SK-N-SH treated with all-trans-retinoic acid at 6 μM for 48 hours (cell line): ENCODE measurements at regions not wholly inside any gene's neighbourhood (a gene's known extent, or its start where the extent isn't known, plus 50 kb on each side); places are given as distances from the start of the nearest gene placed in this dataset.

Experiments used
- ATAC-seq: fragments of 200-7000 bp; cut with Tn5 transposase; 3 replicates; pipeline ENCODE4 v1.9.1; 2020; ENCODE audit warnings: mild to moderate bottlenecking, moderate library complexity
- ARNTL ChIP-seq: fragments of 450-650 bp; formaldehyde crosslinking; IDR thresholded peaks from 2 replicates; pipeline ENCODE4 v1.5.0; 2020; ENCODE audit warnings: low read depth, mild to moderate bottlenecking, moderate library complexity, borderline replicate concordance
- BACH2 ChIP-seq: fragments of 250-450 bp; sonication (Bioruptor Pico); IDR thresholded peaks from 2 replicates; pipeline ENCODE4 v1.9.0; 2021; ENCODE audit warnings: mild to moderate bottlenecking, borderline replicate concordance
- CSDC2 ChIP-seq: fragments of 250-450 bp; sonication (Bioruptor Pico); IDR thresholded peaks from 2 replicates; pipeline ENCODE4 v1.5.0; 2020; ENCODE audit warnings: mild to moderate bottlenecking, moderate library complexity
- CSRNP3 ChIP-seq: fragments of 250-450 bp; sonication (Bioruptor Pico); IDR thresholded peaks from 2 replicates; pipeline ENCODE4 v1.5.1; 2021; ENCODE audit warnings: mild to moderate bottlenecking, moderate library complexity
- ESRRG ChIP-seq: fragments of 250-450 bp; sonication (Bioruptor Pico); IDR thresholded peaks from 2 replicates; pipeline ENCODE4 v1.6.1; 2021; ENCODE audit warnings: mild to moderate bottlenecking
- GLIS3 ChIP-seq: fragments of 250-450 bp; sonication (Bioruptor Pico); IDR thresholded peaks from 2 replicates; pipeline ENCODE4 v1.5.0; 2020; ENCODE audit warnings: mild to moderate bottlenecking, moderate library complexity
- ISL1 ChIP-seq: fragments of 250-450 bp; sonication (Bioruptor Pico); IDR thresholded peaks from 2 replicates; pipeline ENCODE4 v2.1.2; 2022; ENCODE audit warnings: mild to moderate bottlenecking, moderate library complexity
- OSR1 ChIP-seq: fragments of 250-450 bp; sonication (Bioruptor Pico); IDR thresholded peaks from 2 replicates; pipeline ENCODE4 v1.8.0; 2022; ENCODE audit warnings: moderate library complexity, mild to moderate bottlenecking, inconsistent platforms
- PATZ1 ChIP-seq: fragments of 250-450 bp; sonication (Bioruptor Pico); IDR thresholded peaks from 2 replicates; pipeline ENCODE4 v1.8.0; 2020; ENCODE audit warnings: mild to moderate bottlenecking, moderate library complexity, borderline replicate concordance
- POU6F1 ChIP-seq: fragments of 250-450 bp; sonication (Bioruptor Pico); IDR thresholded peaks from 2 replicates; pipeline ENCODE4 v1.8.0; 2021; ENCODE audit warnings: low read depth, mild to moderate bottlenecking, moderate library complexity, borderline replicate concordance
- PPARA ChIP-seq: fragments of 250-450 bp; sonication (Bioruptor Pico); IDR thresholded peaks from 2 replicates; pipeline ENCODE4 v1.5.0; 2020; ENCODE audit warnings: mild to moderate bottlenecking, borderline replicate concordance
- RARB ChIP-seq: fragments of 250-450 bp; sonication (Bioruptor Pico); IDR thresholded peaks from 2 replicates; pipeline ENCODE4 v1.8.0; 2021; ENCODE audit warnings: mild to moderate bottlenecking, moderate library complexity
- SNAI2 ChIP-seq: fragments of 250-450 bp; sonication (Bioruptor Pico); IDR thresholded peaks from 2 replicates; pipeline ENCODE4 v1.5.0; 2020; ENCODE audit warnings: mild to moderate bottlenecking, moderate library complexity
- TCF4 ChIP-seq: fragments of 250-450 bp; sonication (Bioruptor Pico); IDR thresholded peaks from 2 replicates; pipeline ENCODE4 v1.8.0; 2021; ENCODE audit warnings: mild to moderate bottlenecking, moderate library complexity, borderline replicate concordance
- TOX ChIP-seq: fragments of 250-450 bp; sonication (Bioruptor Pico); IDR thresholded peaks from 2 replicates; pipeline ENCODE4 v1.8.0; 2021; ENCODE audit warnings: mild to moderate bottlenecking, moderate library complexity, borderline replicate concordance
- ZC3H10 ChIP-seq: fragments of 250-450 bp; sonication (Bioruptor Pico); IDR thresholded peaks from 2 replicates; pipeline ENCODE4 v1.5.1; 2021; ENCODE audit warnings: mild to moderate bottlenecking, moderate library complexity
- ZFP3 ChIP-seq: fragments of 250-450 bp; sonication (Bioruptor Pico); IDR thresholded peaks from 2 replicates; pipeline ENCODE4 v1.5.0; 2020; ENCODE audit warnings: mild to moderate bottlenecking, moderate library complexity
- ZFP30 ChIP-seq: fragments of 450-650 bp; formaldehyde crosslinking; IDR thresholded peaks from 2 replicates; pipeline ENCODE4 v1.5.0; 2022; ENCODE audit warnings: mild to moderate bottlenecking, moderate library complexity
- ZNF565 ChIP-seq: fragments of 450-650 bp; formaldehyde crosslinking; conservative IDR thresholded peaks from 2 replicates; pipeline ENCODE4 v1.5.0; 2020; ENCODE audit warnings: low read depth, mild to moderate bottlenecking, moderate library complexity
- ZNF70 ChIP-seq: fragments of 450-650 bp; formaldehyde crosslinking; IDR thresholded peaks from 2 replicates; pipeline ENCODE4 v1.5.0; 2020; ENCODE audit warnings: mild to moderate bottlenecking, moderate library complexity
- ZNF8 ChIP-seq: fragments of 450-650 bp; formaldehyde crosslinking; IDR thresholded peaks from 2 replicates; pipeline ENCODE4 v1.5.0; 2020; ENCODE audit warnings: mild to moderate bottlenecking, moderate library complexity
- TF ChIP-seq, protein P1 (sequence below): fragments of 250-450 bp; sonication (Bioruptor Pico); IDR thresholded peaks from 2 replicates; pipeline ENCODE4 v1.5.0; 2020; ENCODE audit warnings: mild to moderate bottlenecking, moderate library complexity
- TF ChIP-seq, protein P2 (sequence below): fragments of 250-450 bp; sonication (Bioruptor Pico); IDR thresholded peaks from 2 replicates; pipeline ENCODE4 v1.5.1; 2020; ENCODE audit warnings: low read depth, mild to moderate bottlenecking, moderate library complexity

- TF ChIP-seq, protein P1, sequence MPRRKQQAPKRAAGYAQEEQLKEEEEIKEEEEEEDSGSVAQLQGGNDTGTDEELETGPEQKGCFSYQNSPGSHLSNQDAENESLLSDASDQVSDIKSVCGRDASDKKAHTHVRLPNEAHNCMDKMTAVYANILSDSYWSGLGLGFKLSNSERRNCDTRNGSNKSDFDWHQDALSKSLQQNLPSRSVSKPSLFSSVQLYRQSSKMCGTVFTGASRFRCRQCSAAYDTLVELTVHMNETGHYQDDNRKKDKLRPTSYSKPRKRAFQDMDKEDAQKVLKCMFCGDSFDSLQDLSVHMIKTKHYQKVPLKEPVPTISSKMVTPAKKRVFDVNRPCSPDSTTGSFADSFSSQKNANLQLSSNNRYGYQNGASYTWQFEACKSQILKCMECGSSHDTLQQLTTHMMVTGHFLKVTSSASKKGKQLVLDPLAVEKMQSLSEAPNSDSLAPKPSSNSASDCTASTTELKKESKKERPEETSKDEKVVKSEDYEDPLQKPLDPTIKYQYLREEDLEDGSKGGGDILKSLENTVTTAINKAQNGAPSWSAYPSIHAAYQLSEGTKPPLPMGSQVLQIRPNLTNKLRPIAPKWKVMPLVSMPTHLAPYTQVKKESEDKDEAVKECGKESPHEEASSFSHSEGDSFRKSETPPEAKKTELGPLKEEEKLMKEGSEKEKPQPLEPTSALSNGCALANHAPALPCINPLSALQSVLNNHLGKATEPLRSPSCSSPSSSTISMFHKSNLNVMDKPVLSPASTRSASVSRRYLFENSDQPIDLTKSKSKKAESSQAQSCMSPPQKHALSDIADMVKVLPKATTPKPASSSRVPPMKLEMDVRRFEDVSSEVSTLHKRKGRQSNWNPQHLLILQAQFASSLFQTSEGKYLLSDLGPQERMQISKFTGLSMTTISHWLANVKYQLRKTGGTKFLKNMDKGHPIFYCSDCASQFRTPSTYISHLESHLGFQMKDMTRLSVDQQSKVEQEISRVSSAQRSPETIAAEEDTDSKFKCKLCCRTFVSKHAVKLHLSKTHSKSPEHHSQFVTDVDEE (CRISPR knock-in tag), result no peak
- peak; percentile 59 for TF ChIP-seq ISL1 (CRISPR knock-in tag)
- ATAC-seq, result no peak
Measured at GRCh38 chr11:92053216-92053615, 171.4 kb upstream of the FAT3 start.

DNA sequence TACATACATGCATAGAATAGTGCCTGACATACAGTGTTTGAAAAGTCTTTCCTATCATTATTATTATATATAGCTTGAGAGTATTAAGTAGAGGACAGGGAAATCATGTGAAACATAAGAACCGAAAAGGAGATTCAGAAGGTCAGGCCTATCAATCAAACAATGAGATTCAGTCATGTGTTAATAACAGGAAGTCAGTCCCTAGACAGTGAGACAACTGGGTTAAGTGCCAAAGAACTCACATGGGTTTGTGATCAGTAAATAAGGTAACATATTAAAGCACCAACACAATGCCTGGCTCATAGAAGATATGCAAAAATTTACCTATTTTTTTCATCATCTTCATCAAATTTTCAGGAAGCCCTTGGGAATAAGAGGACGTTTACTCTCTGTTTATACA, 174.3 kb upstream of the FAT3 start:
- TF ChIP-seq ESRRG (CRISPR knock-in tag) (no peak), ISL1 (CRISPR knock-in tag) (no peak), ZFP3 (CRISPR knock-in tag) (no peak), ZFP30 (CRISPR knock-in tag) (no peak), ZC3H10 (CRISPR knock-in tag) (no peak)
- ATAC-seq, result no peak

DNA sequence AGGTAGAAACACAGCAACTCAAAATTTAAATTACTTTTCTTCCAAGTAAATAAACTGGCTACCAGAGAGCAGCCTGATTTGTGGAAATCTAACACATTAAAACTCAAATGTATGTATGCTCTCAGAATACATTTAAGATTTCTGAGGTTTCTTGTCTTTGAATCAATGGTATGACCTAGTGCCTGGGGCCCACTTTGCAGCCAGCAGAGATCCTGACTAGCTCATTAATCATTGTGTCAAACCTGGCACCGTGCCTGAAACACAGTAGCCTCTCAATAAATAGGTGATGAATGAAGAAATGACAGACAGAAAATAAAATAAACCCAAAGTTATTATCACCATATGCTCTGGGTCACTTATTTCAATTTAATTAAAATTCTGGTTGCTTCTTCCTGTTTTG, 176.2 kb upstream of the FAT3 start:
- no peak for TF ChIP-seq ZC3H10 (CRISPR knock-in tag)
- TF ChIP-seq ZFP3 (CRISPR knock-in tag), result no peak
- TF ChIP-seq ESRRG (CRISPR knock-in tag), result no peak
- no peak for TF ChIP-seq ISL1 (CRISPR knock-in tag)
- TF ChIP-seq TOX (CRISPR knock-in tag), result no peak
- no peak for TF ChIP-seq GLIS3 (CRISPR knock-in tag)
- no peak for TF ChIP-seq ARNTL (CRISPR knock-in tag)
- TF ChIP-seq, protein P2, sequence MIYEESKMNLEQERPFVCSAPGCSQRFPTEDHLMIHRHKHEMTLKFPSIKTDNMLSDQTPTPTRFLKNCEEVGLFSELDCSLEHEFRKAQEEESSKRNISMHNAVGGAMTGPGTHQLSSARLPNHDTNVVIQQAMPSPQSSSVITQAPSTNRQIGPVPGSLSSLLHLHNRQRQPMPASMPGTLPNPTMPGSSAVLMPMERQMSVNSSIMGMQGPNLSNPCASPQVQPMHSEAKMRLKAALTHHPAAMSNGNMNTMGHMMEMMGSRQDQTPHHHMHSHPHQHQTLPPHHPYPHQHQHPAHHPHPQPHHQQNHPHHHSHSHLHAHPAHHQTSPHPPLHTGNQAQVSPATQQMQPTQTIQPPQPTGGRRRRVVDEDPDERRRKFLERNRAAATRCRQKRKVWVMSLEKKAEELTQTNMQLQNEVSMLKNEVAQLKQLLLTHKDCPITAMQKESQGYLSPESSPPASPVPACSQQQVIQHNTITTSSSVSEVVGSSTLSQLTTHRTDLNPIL (CRISPR knock-in tag), result no peak
- TF ChIP-seq PATZ1 (CRISPR knock-in tag), result no peak
- no peak for TF ChIP-seq ZNF8 (CRISPR knock-in tag)
- TF ChIP-seq CSDC2 (CRISPR knock-in tag), result no peak
- TF ChIP-seq RARB (CRISPR knock-in tag), result no peak
- TF ChIP-seq CSRNP3 (CRISPR knock-in tag), result no peak
- no peak for TF ChIP-seq PPARA (CRISPR knock-in tag)
- no peak for TF ChIP-seq OSR1 (CRISPR knock-in tag)
- no peak for TF ChIP-seq POU6F1 (CRISPR knock-in tag)
- no peak for TF ChIP-seq BACH2 (CRISPR knock-in tag)

GRCh38 chr11:92046103-92046502, 178.5 kb upstream of the FAT3 start:
- ATAC-seq, result no peak
- TF ChIP-seq ZNF70 (CRISPR knock-in tag) (no peak), ZNF8 (CRISPR knock-in tag) (no peak), SNAI2 (no peak), ZNF565 (CRISPR knock-in tag) (no peak), RARB (CRISPR knock-in tag) (no peak), ZFP30 (CRISPR knock-in tag) (no peak), GLIS3 (CRISPR knock-in tag) (no peak), ESRRG (CRISPR knock-in tag) (no peak), CSRNP3 (CRISPR knock-in tag) (no peak), TCF4 (CRISPR knock-in tag) (no peak), ZC3H10 (CRISPR knock-in tag) (no peak), TOX (CRISPR knock-in tag) (no peak)
- TF ChIP-seq, protein P2 (CRISPR knock-in tag), result no peak

More for the DNA sequence above, 176.2 kb upstream of the FAT3 start:
- ATAC-seq, result no peak
